Cardiac fibroblast (primary cell): ENCODE measurements at regions not wholly inside any gene's neighbourhood (a gene's known extent, or its start where the extent isn't known, plus 50 kb on each side); places are given as distances from the start of the nearest gene placed in this dataset.
A peak's percentile ranks its signal among the peaks of the same experiment; 100 is the strongest.

Experiments
- DNase-seq, 2 donors: peaks; one replicate each; pipeline versions ENCODE4 v3.0.0 to v3.0.0-alpha.2; 2010; ENCODE audit warnings: low read depth in 2 of 2
- H3K4me3 ChIP-seq, 2 donors: replicated peaks in 1 of 2; 1 replicate in 1 of 2; 2 replicates in 1 of 2; pipeline ENCODE4 v1.5.1; 2011; ENCODE audit warnings: low read depth in 2 of 2, low read length in 2 of 2, mild to moderate bottlenecking in 2 of 2, moderate library complexity in 1 of 2
- TF ChIP-seq, protein P1 (sequence below): IDR thresholded peaks from one replicate; pipeline ENCODE4 v1.5.1; 2011; ENCODE audit warnings: low read depth, mild to moderate bottlenecking, low read length, inconsistent platforms

GRCh38 chr6:95294043-95294442, 283.3 kb upstream of the MANEA start:
- TF ChIP-seq, protein P1, sequence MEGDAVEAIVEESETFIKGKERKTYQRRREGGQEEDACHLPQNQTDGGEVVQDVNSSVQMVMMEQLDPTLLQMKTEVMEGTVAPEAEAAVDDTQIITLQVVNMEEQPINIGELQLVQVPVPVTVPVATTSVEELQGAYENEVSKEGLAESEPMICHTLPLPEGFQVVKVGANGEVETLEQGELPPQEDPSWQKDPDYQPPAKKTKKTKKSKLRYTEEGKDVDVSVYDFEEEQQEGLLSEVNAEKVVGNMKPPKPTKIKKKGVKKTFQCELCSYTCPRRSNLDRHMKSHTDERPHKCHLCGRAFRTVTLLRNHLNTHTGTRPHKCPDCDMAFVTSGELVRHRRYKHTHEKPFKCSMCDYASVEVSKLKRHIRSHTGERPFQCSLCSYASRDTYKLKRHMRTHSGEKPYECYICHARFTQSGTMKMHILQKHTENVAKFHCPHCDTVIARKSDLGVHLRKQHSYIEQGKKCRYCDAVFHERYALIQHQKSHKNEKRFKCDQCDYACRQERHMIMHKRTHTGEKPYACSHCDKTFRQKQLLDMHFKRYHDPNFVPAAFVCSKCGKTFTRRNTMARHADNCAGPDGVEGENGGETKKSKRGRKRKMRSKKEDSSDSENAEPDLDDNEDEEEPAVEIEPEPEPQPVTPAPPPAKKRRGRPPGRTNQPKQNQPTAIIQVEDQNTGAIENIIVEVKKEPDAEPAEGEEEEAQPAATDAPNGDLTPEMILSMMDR: no peak
- H3K4me3 ChIP-seq: no peak overlapping the region
- no peak for DNase-seq

GRCh38 chr6:95309545-95309944, 267.8 kb upstream of the MANEA start:
- no peak for DNase-seq
- H3K4me3 ChIP-seq: no peak overlapping the region
- TF ChIP-seq, protein P1: no peak

GRCh38 chr6:95318137-95318536, 259.2 kb upstream of the MANEA start:
- TF ChIP-seq, protein P1: no peak
- no peak overlapping the region for H3K4me3 ChIP-seq
- no peak for DNase-seq

DNA sequence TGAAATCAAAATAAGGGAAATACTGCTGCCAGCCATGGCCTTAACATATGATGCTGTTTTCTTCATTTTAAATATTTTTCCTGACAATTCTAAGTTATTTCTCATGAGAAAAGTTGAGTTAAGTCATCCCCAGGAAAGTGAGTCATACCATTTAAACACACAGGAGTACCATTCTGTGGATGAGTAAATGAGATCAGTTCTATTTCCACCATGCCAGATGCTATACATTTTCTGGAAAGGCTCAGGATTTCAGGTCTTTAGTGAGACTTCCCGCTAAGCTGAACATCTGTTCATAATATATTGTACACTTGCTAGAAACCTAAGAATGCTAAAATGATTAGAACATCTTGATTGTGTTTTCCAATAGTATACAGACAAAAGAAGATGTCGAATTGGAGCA, 256.2 kb upstream of the MANEA start:
- TF ChIP-seq, protein P1: no peak
- H3K4me3 ChIP-seq: no peak overlapping the region
- DNase-seq: peak in 1 of 2 donors; percentile 36

DNA sequence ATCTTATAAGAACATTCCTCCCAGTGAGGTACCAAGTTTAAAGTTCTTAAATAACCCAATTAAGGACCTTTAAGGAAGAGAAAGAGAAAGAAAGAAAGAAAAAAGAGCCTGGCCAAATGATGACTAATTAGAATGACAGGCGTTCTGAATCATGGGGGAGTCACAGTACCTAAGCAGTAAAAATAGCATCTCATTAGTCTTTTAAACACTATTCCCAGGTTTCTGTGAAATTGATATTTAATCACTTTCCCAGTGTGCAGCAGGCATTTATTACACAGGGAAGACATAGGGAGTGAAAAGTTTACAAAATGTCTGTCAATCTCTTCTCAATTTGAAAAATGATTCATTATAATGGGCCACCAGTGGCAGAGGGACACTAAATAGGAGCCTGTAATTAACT, 251.4 kb upstream of the MANEA start:
- TF ChIP-seq, protein P1: no peak
- peak in 1 of 2 donors; percentile 36 for DNase-seq
- H3K4me3 ChIP-seq: no peak overlapping the region

DNA sequence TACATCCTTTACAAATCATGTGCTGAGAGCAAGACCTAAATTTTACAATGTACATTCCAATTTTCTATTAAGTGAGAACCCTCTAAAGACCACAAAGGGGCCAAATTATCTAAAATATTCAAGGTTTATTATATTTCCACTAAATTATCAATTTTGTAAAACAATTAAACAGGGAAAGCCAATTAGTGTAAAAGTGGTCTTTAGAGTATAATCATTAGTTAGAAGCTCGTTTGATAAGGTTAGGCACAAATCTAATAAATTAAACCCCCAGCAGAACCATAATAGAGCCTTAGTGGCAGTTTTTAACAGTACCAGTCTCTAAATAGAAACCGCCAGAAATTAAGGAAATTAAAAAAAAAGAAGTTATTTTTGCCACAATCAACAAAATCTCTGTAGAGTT, 249.1 kb upstream of the MANEA start:
- DNase-seq: no peak
- TF ChIP-seq, protein P1: no peak
- no peak overlapping the region for H3K4me3 ChIP-seq

DNA sequence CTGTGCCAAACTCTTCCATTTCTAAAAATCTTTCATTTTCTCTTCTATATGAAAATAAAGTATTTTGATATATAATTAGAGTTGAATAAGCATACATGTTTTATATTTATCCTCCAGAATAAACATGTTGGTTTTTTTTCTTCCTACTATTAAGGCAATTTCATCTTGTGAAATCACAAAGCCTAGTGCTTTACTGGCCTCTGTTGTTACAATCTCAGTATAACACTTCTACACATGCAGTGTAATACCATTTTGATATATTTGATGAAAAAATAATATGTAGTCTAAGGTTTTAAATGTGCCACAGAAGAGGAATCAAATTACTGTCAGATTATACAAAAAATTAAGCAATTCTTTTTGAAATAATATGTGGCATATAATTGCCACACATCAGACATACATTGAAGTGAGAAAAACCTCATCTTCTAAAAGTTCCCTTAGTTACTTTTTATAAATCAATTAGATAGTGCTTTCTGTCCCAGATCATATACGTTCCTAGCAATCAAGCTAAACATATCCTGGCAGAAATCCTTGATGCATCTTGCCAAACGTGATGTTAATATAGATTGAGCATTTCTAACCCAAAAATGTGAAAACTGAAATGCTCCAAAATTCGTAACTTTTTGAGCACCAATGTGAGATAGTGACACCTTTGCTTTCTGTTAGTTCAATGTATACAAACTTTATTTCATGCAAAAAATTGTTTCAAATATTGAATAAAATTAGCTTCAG, 225.1 kb upstream of the MANEA start:
- TF ChIP-seq, protein P1: peak; percentile 3
- no peak overlapping the region for H3K4me3 ChIP-seq
- DNase-seq: peak in 1 of 2 donors; percentile 21
